Activated CD4-positive, alpha-beta T cell treated with anti-CD3 and anti-CD28 coated beads, Interleukin-2, Interleukin-6, amounts not matched to agents 100 ng/mL and 50 ng/mL, durations not matched to agents 16 hours and 8 hours (primary cell): ENCODE measurements at regions not wholly inside any gene's neighbourhood (a gene's known extent, or its start where the extent isn't known, plus 50 kb on each side); places are given as distances from the start of the nearest gene placed in this dataset.
A peak's percentile ranks its signal among the peaks of the same experiment; 100 is the strongest.
"Not testable (repeated sequence)": the region's sequence is repeated elsewhere in the genome, so short reads cannot be mapped to it uniquely, and the experiment has no call there.

Experiments used
- DNase-seq: peaks from one replicate; pipeline ENCODE4 v3.0.0-alpha.2; 2020

GRCh38 chr10:60613434-60613833 lies 164.8 kb upstream of the CDK1 start:
- no peak for DNase-seq

GRCh38 chr10:60611291-60611747 lies 167.0 kb upstream of the CDK1 start:
- DNase-seq = peak; percentile 79

- DNase-seq = no peak
These were observed 170.9 kb upstream of the CDK1 start for GRCh38 chr10:60607372-60607771.

GRCh38 chr10:60606343-60607080 lies 171.8 kb upstream of the CDK1 start:
- peak; percentile 56 for DNase-seq

- DNase-seq = no peak
These were observed 172.8 kb upstream of the CDK1 start for GRCh38 chr10:60605476-60605875.

GRCh38 chr10:60604342-60604741 lies 173.9 kb upstream of the CDK1 start:
- DNase-seq = no peak

- no peak for DNase-seq
These were observed 180.8 kb upstream of the CDK1 start for GRCh38 chr10:60597513-60597912.

GRCh38 chr10:60595852-60596251 lies 182.4 kb upstream of the CDK1 start:
- no peak for DNase-seq

- peak; percentile 57 for DNase-seq
These were observed 183.7 kb upstream of the CDK1 start for GRCh38 chr10:60594476-60595051.

- no peak for DNase-seq
These were observed 187.2 kb upstream of the CDK1 start for GRCh38 chr10:60591119-60591518.

- DNase-seq = no peak
These were observed 188.9 kb upstream of the CDK1 start for GRCh38 chr10:60589376-60589775.

- not testable (repeated sequence) for DNase-seq
These were observed 192.1 kb upstream of the ANK3 start for GRCh38 chr10:60581782-60582181.

- no peak for DNase-seq
These were observed 188.5 kb upstream of the ANK3 start for GRCh38 chr10:60578217-60578616.

GRCh38 chr10:60576130-60577069 lies 186.7 kb upstream of the ANK3 start:
- DNase-seq = peak; percentile 23

GRCh38 chr10:60575105-60575504 lies 185.4 kb upstream of the ANK3 start:
- no peak for DNase-seq

- no peak for DNase-seq
These were observed 184.7 kb upstream of the ANK3 start for GRCh38 chr10:60574388-60574787.

GRCh38 chr10:60573336-60573735 lies 183.7 kb upstream of the ANK3 start:
- peak; percentile 87 for DNase-seq

- peak; percentile 74 for DNase-seq
These were observed 183.0 kb upstream of the ANK3 start for GRCh38 chr10:60572511-60573194.

GRCh38 chr10:60570896-60571295 lies 181.2 kb upstream of the ANK3 start:
- peak; percentile 30 for DNase-seq

GRCh38 chr10:60570272-60570865 lies 180.7 kb upstream of the ANK3 start:
- DNase-seq = peak; percentile 54

- no peak for DNase-seq
These were observed 180.0 kb upstream of the ANK3 start for GRCh38 chr10:60569681-60570080.

- DNase-seq = peak; percentile 81
These were observed 176.4 kb upstream of the ANK3 start for GRCh38 chr10:60566096-60566495.
